ENCODE measurements at regions not wholly inside any gene's neighbourhood (a gene's known extent, or its start where the extent isn't known, plus 50 kb on each side); places are given as distances from the start of the nearest gene placed in this dataset.

GRCh38 chr2:122236152-122236874, 480.9 kb downstream of the TSN start:
- DNase-seq (ENCODE audit: low spot score): no peak

GRCh38 chr2:122236925-122237324, 481.5 kb downstream of the TSN start:
- DNase-seq (ENCODE audit: low spot score): no peak

GRCh38 chr2:122237450-122237849, 482.0 kb downstream of the TSN start:
- DNase-seq (ENCODE audit: low spot score): no peak

- DNase-seq (ENCODE audit: low spot score): no peak
Measured at GRCh38 chr2:122238006-122238559, 482.6 kb downstream of the TSN start.

GRCh38 chr2:122239440-122239839, 484.0 kb downstream of the TSN start:
- DNase-seq (ENCODE audit: low spot score): no peak

GRCh38 chr2:122244598-122245229, 489.3 kb downstream of the TSN start:
- DNase-seq (ENCODE audit: low spot score): no peak

GRCh38 chr2:122249673-122250072, 494.2 kb downstream of the TSN start:
- no peak for DNase-seq (ENCODE audit: low spot score)

GRCh38 chr2:122251158-122251557, 495.7 kb downstream of the TSN start:
- no peak for DNase-seq (ENCODE audit: low spot score)

GRCh38 chr2:122251566-122251965, 496.1 kb downstream of the TSN start:
- DNase-seq (ENCODE audit: low spot score): no peak

GRCh38 chr2:122255924-122256323, 500.5 kb downstream of the TSN start:
- no peak for DNase-seq (ENCODE audit: low spot score)

GRCh38 chr2:122261911-122262310, 506.5 kb downstream of the TSN start:
- no peak for DNase-seq (ENCODE audit: low spot score)

GRCh38 chr2:122263746-122264145, 508.3 kb downstream of the TSN start:
- no peak for DNase-seq (ENCODE audit: low spot score)

- no peak for DNase-seq (ENCODE audit: low spot score)
Measured at GRCh38 chr2:122266636-122267035, 511.2 kb downstream of the TSN start.

- no peak for DNase-seq (ENCODE audit: low spot score)
Measured at GRCh38 chr2:122267947-122268346, 512.5 kb downstream of the TSN start.

- no peak for DNase-seq (ENCODE audit: low spot score)
Measured at GRCh38 chr2:122273785-122274419, 518.5 kb downstream of the TSN start.

- DNase-seq (ENCODE audit: low spot score): no peak
Measured at GRCh38 chr2:122277956-122278355, 522.5 kb downstream of the TSN start.

GRCh38 chr2:122300758-122301157, 545.3 kb downstream of the TSN start:
- DNase-seq (ENCODE audit: low spot score): no peak

GRCh38 chr2:122307763-122308162, 552.3 kb downstream of the TSN start:
- no peak for DNase-seq (ENCODE audit: low spot score)

- DNase-seq (ENCODE audit: low spot score): no peak
Measured at GRCh38 chr2:122315306-122315705, 559.9 kb downstream of the TSN start.

- no peak for DNase-seq (ENCODE audit: low spot score)
Measured at GRCh38 chr2:122319539-122320132, 564.2 kb downstream of the TSN start.

GRCh38 chr2:122322815-122323214, 567.4 kb downstream of the TSN start:
- no peak for DNase-seq (ENCODE audit: low spot score)

GRCh38 chr2:122323927-122324326, 568.5 kb downstream of the TSN start:
- DNase-seq (ENCODE audit: low spot score): no peak

- DNase-seq (ENCODE audit: low spot score): no peak
Measured at GRCh38 chr2:122326471-122326870, 571.0 kb downstream of the TSN start.
